Uterus (tissue), 3 donors: ENCODE measurements at regions not wholly inside any gene's neighbourhood (a gene's known extent, or its start where the extent isn't known, plus 50 kb on each side); places are given as distances from the start of the nearest gene placed in this dataset. TPM values are rescaled to one million over a fixed set of nuclear protein-coding genes. Genes with fewer than 3 reads are reported as not detected.

Experiments
- DNase-seq, 2 donors: peaks; one replicate each; pipeline ENCODE4 v3.0.0-alpha.2; 2019 to 2020
- H3K27ac ChIP-seq, 2 donors: fragments of 200-600 bp; sonication (generic); 1 replicate in 1 of 2; 2 replicates in 1 of 2; pipeline ENCODE4 v1.5.1; 2016 to 2018
- H3K27me3 ChIP-seq, 2 donors: fragments of 200-600 bp; sonication (generic); one replicate each; pipeline ENCODE4 v1.5.1; 2018 to 2019; ENCODE audit warnings: control low read depth in 1 of 2
- H3K36me3 ChIP-seq, 2 donors: fragments of 200-600 bp; sonication (generic); one replicate each; pipeline ENCODE4 v1.5.1; 2019; ENCODE audit warnings: control low read depth in 1 of 2
- H3K4me1 ChIP-seq, 2 donors: fragments of 200-600 bp; sonication (generic); one replicate each; pipeline ENCODE4 v1.5.1; 2018 to 2019; ENCODE audit warnings: control low read depth in 1 of 2
- H3K4me3 ChIP-seq, 2 donors: fragments of 200-600 bp; sonication (generic); 1 replicate in 1 of 2; 2 replicates in 1 of 2; pipeline ENCODE4 v1.5.1; 2018 to 2019; ENCODE audit warnings: mild to moderate bottlenecking in 1 of 2
- H3K9me3 ChIP-seq, 2 donors: fragments of 200-600 bp; sonication (generic); one replicate each; pipeline ENCODE4 v1.5.1; 2019; ENCODE audit warnings: control low read depth in 1 of 2
- CTCF ChIP-seq, 4 experiments: fragments of 200-600 bp in 2 of 4; fragments of 450-650 bp in 2 of 4; sonication (generic) in 2 of 4; IDR thresholded peaks; one replicate each; pipeline ENCODE4 v1.5.1; 2016 to 2019; ENCODE audit warnings: antibody characterized with exemption in 4 of 4, mild to moderate bottlenecking in 2 of 4, moderate library complexity in 1 of 4
- POLR2A ChIP-seq, 2 donors: fragments of 450-650 bp; IDR thresholded peaks; one replicate each; pipeline ENCODE4 v1.6.1; 2016; ENCODE audit warnings: antibody characterized with exemption in 2 of 2, mild to moderate bottlenecking in 1 of 2, moderate library complexity in 1 of 2
- intact Hi-C: fragments of 100-400 bp; cut with DNase I; formaldehyde crosslinking; loops from one replicate; pipeline ENCODE4 v1.15.1; 2023; ENCODE audit warnings: low total_unique reads
- small RNA-seq: library from RNA; depleted of rRNA; stranded (forward); fragments of <200 nt; gene quantifications from one replicate; pipeline ENCODE3, GENCODE V24; 2016
- donor health status: DM: yes; HTN: yes; CAD: no.

GRCh38 chr4:114539985-114540384 lies 58.6 kb upstream of the UGT8 start:
- intact Hi-C loops: no loop called here

GRCh38 chr4:114547340-114548134 lies 51.1 kb upstream of the UGT8 start:
- Histone ChIP-seq H3K27ac (no peak overlapping the region), H3K36me3 (no peaks in the 10 kb centered on the region), H3K27me3 (no peaks in the 10 kb centered on the region), H3K4me1 (no peaks in the 10 kb centered on the region), H3K9me3 (no peaks in the 10 kb centered on the region), H3K4me3 (no peak overlapping the region)
- TF ChIP-seq CTCF (IDR thresholded peaks at IDR 0.05): no peak
- TF ChIP-seq POLR2A (IDR thresholded peaks at IDR 0.05): no peak
- intact Hi-C loops: no loop called here
- no peak for DNase-seq

More at GRCh38 chr4:114539985-114540384, 58.6 kb upstream of the UGT8 start:
- H3K27ac ChIP-seq: no peak overlapping the region
- no peak for TF ChIP-seq CTCF (IDR thresholded peaks at IDR 0.05)
- no peak for TF ChIP-seq POLR2A (IDR thresholded peaks at IDR 0.05)
- H3K27me3 ChIP-seq: no peaks in the 10 kb centered on the region
- DNase-seq: no peak
- H3K36me3 ChIP-seq: no peaks in the 10 kb centered on the region
- no peaks in the 10 kb centered on the region for H3K4me1 ChIP-seq
- H3K4me3 ChIP-seq: no peak overlapping the region
- no peaks in the 10 kb centered on the region for H3K9me3 ChIP-seq

Small RNA genes lying in the stretch of these regions (small RNA-seq; reads per million reads assigned to genes)
- not detected for gene AC093815.1
